ENCODE measurements at regions not wholly inside any gene's neighbourhood (a gene's known extent, or its start where the extent isn't known, plus 50 kb on each side); places are given as distances from the start of the nearest gene placed in this dataset.

GRCh38 chr11:28525636-28526405 is 417.6 kb downstream of the METTL15 start:
- H3K9me3 ChIP-seq (ENCODE audit: severe bottlenecking) = peaks cover 8% of the 10 kb centered on the region

GRCh38 chr11:28524098-28524497 is 415.9 kb downstream of the METTL15 start:
- Histone ChIP-seq H3K4me3 (ENCODE audit: severe bottlenecking) (no peak overlapping the region), H3K9me3 (ENCODE audit: severe bottlenecking) (peaks cover 8% of the 10 kb centered on the region), H3K36me3 (ENCODE audit: low read depth) (no peaks in the 10 kb centered on the region), H3K27ac (ENCODE audit: poor library complexity, severe bottlenecking) (no peak overlapping the region), H3K27me3 (ENCODE audit: insufficient read depth, poor library complexity, severe bottlenecking) (no peaks in the 10 kb centered on the region), H3K4me1 (ENCODE audit: insufficient read depth, poor library complexity, severe bottlenecking) (peaks cover 10% of the 10 kb centered on the region)
- TF ChIP-seq, protein P1, sequence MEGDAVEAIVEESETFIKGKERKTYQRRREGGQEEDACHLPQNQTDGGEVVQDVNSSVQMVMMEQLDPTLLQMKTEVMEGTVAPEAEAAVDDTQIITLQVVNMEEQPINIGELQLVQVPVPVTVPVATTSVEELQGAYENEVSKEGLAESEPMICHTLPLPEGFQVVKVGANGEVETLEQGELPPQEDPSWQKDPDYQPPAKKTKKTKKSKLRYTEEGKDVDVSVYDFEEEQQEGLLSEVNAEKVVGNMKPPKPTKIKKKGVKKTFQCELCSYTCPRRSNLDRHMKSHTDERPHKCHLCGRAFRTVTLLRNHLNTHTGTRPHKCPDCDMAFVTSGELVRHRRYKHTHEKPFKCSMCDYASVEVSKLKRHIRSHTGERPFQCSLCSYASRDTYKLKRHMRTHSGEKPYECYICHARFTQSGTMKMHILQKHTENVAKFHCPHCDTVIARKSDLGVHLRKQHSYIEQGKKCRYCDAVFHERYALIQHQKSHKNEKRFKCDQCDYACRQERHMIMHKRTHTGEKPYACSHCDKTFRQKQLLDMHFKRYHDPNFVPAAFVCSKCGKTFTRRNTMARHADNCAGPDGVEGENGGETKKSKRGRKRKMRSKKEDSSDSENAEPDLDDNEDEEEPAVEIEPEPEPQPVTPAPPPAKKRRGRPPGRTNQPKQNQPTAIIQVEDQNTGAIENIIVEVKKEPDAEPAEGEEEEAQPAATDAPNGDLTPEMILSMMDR (IDR thresholded peaks at IDR 0.05; ENCODE audit: poor library complexity, severe bottlenecking) = no peak
- DNase-seq (ENCODE audit: low spot score) (no peak), ATAC-seq (ENCODE audit: low read depth) (no peak)

More at GRCh38 chr11:28525636-28526405, 417.6 kb downstream of the METTL15 start:
- no peaks in the 10 kb centered on the region for H3K36me3 ChIP-seq (ENCODE audit: low read depth)
- H3K4me1 ChIP-seq (ENCODE audit: insufficient read depth, poor library complexity, severe bottlenecking) = peaks cover 7% of the 10 kb centered on the region
- no peak overlapping the region for H3K4me3 ChIP-seq (ENCODE audit: severe bottlenecking)
- no peak overlapping the region for H3K27ac ChIP-seq (ENCODE audit: poor library complexity, severe bottlenecking)
- no peak for DNase-seq (ENCODE audit: low spot score)
- TF ChIP-seq, protein P1 (IDR thresholded peaks at IDR 0.05; ENCODE audit: poor library complexity, severe bottlenecking) = no peak
- no peaks in the 10 kb centered on the region for H3K27me3 ChIP-seq (ENCODE audit: insufficient read depth, poor library complexity, severe bottlenecking)
- ATAC-seq (ENCODE audit: low read depth) = no peak

DNA sequence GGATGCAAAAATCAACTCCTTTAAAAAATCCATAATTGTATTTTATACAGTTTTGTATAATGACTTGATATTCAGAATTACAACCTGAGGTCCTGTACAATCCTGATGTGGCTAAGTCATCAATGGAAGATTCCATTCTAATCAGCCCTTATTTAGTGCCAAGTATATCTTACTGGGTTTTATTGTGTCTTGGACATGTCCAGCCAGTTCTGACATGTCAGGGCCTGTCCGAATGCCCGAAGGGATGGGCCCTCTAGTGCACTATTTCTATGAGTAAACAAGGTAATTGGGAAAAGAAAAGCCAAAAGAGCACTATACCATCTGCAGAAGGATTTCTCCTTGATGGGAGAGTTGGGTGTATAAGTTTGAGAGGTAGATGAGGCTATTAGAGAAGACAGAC is 412.9 kb downstream of the METTL15 start:
- no peaks in the 10 kb centered on the region for H3K9me3 ChIP-seq (ENCODE audit: severe bottlenecking)
- ATAC-seq (ENCODE audit: low read depth) = peak; percentile 48
- no peaks in the 10 kb centered on the region for H3K36me3 ChIP-seq (ENCODE audit: low read depth)
- peaks cover 10% of the 10 kb centered on the region for H3K4me1 ChIP-seq (ENCODE audit: insufficient read depth, poor library complexity, severe bottlenecking)
- DNase-seq (ENCODE audit: low spot score) = no peak
- H3K27ac ChIP-seq (ENCODE audit: poor library complexity, severe bottlenecking) = peak overlapping the region; percentile 13
- TF ChIP-seq, protein P1 (IDR thresholded peaks at IDR 0.05; ENCODE audit: poor library complexity, severe bottlenecking) = no peak
- no peaks in the 10 kb centered on the region for H3K27me3 ChIP-seq (ENCODE audit: insufficient read depth, poor library complexity, severe bottlenecking)
- no peak overlapping the region for H3K4me3 ChIP-seq (ENCODE audit: severe bottlenecking)

DNA sequence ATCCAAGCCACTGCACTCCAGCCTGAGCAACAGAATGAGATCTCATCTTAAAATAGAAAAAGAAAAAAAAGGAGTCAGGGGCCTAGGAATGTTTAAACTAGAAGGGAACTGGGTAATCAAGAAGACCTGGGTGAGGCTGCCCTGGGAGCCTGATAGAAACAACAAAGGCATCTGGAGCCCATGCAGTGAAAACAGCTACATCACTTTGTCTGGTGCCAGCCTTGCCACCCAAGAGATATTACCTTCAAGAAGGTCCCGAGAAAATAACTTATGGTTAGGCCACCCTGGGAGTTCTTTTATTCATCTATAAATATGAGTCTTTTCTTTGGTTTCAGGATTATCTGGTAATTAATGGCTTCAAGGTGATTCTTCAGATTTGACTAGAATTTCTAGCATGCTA is 412.1 kb downstream of the METTL15 start:
- Histone ChIP-seq H3K9me3 (ENCODE audit: severe bottlenecking) (no peaks in the 10 kb centered on the region), H3K27ac (ENCODE audit: poor library complexity, severe bottlenecking) (peak overlapping the region; percentile 13), H3K36me3 (ENCODE audit: low read depth) (no peaks in the 10 kb centered on the region), H3K4me3 (ENCODE audit: severe bottlenecking) (no peak overlapping the region), H3K4me1 (ENCODE audit: insufficient read depth, poor library complexity, severe bottlenecking) (peaks cover 10% of the 10 kb centered on the region), H3K27me3 (ENCODE audit: insufficient read depth, poor library complexity, severe bottlenecking) (no peaks in the 10 kb centered on the region)
- no peak for ATAC-seq (ENCODE audit: low read depth)
- DNase-seq (ENCODE audit: low spot score) = no peak
- TF ChIP-seq, protein P1 (IDR thresholded peaks at IDR 0.05; ENCODE audit: poor library complexity, severe bottlenecking) = no peak

- Histone ChIP-seq H3K27me3 (ENCODE audit: insufficient read depth, poor library complexity, severe bottlenecking) (no peaks in the 10 kb centered on the region), H3K4me3 (ENCODE audit: severe bottlenecking) (no peak overlapping the region), H3K36me3 (ENCODE audit: low read depth) (no peaks in the 10 kb centered on the region), H3K9me3 (ENCODE audit: severe bottlenecking) (no peaks in the 10 kb centered on the region), H3K4me1 (ENCODE audit: insufficient read depth, poor library complexity, severe bottlenecking) (peaks cover 10% of the 10 kb centered on the region), H3K27ac (ENCODE audit: poor library complexity, severe bottlenecking) (no peak overlapping the region)
- no peak for ATAC-seq (ENCODE audit: low read depth)
- DNase-seq (ENCODE audit: low spot score) = no peak
- TF ChIP-seq, protein P1 (IDR thresholded peaks at IDR 0.05; ENCODE audit: poor library complexity, severe bottlenecking) = no peak
Observed at GRCh38 chr11:28518825-28519224, 410.6 kb downstream of the METTL15 start.

Data from RWPE2 (cell line).